Ammon's horn (tissue), 1 donor: ENCODE measurements at regions not wholly inside any gene's neighbourhood (a gene's known extent, or its start where the extent isn't known, plus 50 kb on each side); places are given as distances from the start of the nearest gene placed in this dataset.

ENCODE experiments used
- DNase-seq: peaks from one replicate; pipeline ENCODE4 v3.0.0-alpha.2; 2016; ENCODE audit warnings: low spot score

- no peak for DNase-seq
Observed at GRCh38 chr2:5491523-5491922, 200.7 kb upstream of the SOX11 start.

GRCh38 chr2:5493256-5493655 lies 198.9 kb upstream of the SOX11 start:
- DNase-seq, result no peak

- no peak for DNase-seq
Observed at GRCh38 chr2:5494212-5494611, 198.0 kb upstream of the SOX11 start.

- DNase-seq, result no peak
Observed at GRCh38 chr2:5495586-5495985, 196.6 kb upstream of the SOX11 start.

- no peak for DNase-seq
Observed at GRCh38 chr2:5497874-5498273, 194.3 kb upstream of the SOX11 start.

GRCh38 chr2:5501807-5502206 lies 190.4 kb upstream of the SOX11 start:
- no peak for DNase-seq

GRCh38 chr2:5502385-5502784 lies 189.8 kb upstream of the SOX11 start:
- no peak for DNase-seq

GRCh38 chr2:5504756-5505155 lies 187.4 kb upstream of the SOX11 start:
- no peak for DNase-seq

- DNase-seq, result no peak
Observed at GRCh38 chr2:5507367-5507766, 184.8 kb upstream of the SOX11 start.

- no peak for DNase-seq
Observed at GRCh38 chr2:5509362-5509761, 182.8 kb upstream of the SOX11 start.

- no peak for DNase-seq
Observed at GRCh38 chr2:5510082-5510481, 182.1 kb upstream of the SOX11 start.

- DNase-seq, result no peak
Observed at GRCh38 chr2:5515693-5516092, 176.5 kb upstream of the SOX11 start.

- DNase-seq, result no peak
Observed at GRCh38 chr2:5519286-5519685, 172.9 kb upstream of the SOX11 start.

- no peak for DNase-seq
Observed at GRCh38 chr2:5520463-5520972, 171.7 kb upstream of the SOX11 start.

GRCh38 chr2:5521461-5521860 lies 170.7 kb upstream of the SOX11 start:
- no peak for DNase-seq

- DNase-seq, result no peak
Observed at GRCh38 chr2:5524551-5524950, 167.6 kb upstream of the SOX11 start.

GRCh38 chr2:5528706-5529105 lies 163.5 kb upstream of the SOX11 start:
- no peak for DNase-seq

GRCh38 chr2:5530011-5530696 lies 162.0 kb upstream of the SOX11 start:
- DNase-seq, result no peak

GRCh38 chr2:5535301-5535700 lies 156.9 kb upstream of the SOX11 start:
- DNase-seq, result no peak

- no peak for DNase-seq
Observed at GRCh38 chr2:5537180-5537688, 154.9 kb upstream of the SOX11 start.

- DNase-seq, result no peak
Observed at GRCh38 chr2:5538313-5538712, 153.9 kb upstream of the SOX11 start.

GRCh38 chr2:5538772-5539171 lies 153.4 kb upstream of the SOX11 start:
- no peak for DNase-seq

GRCh38 chr2:5539282-5540165 lies 152.7 kb upstream of the SOX11 start:
- no peak for DNase-seq
